ENCODE measurements at regions not wholly inside any gene's neighbourhood (a gene's known extent, or its start where the extent isn't known, plus 50 kb on each side); places are given as distances from the start of the nearest gene placed in this dataset.

- WGBS, 2 donors: 65 to 75% methylated on average over 3 of the region's 3 CpGs
- ATAC-seq (ENCODE audit: low FRiP score in 2 of 2): no peak
- Histone ChIP-seq H3K9me3 (peaks cover 0 to 4% (median 0%) of the 10 kb centered on the region in 4 donors), H3K4me1 (no peaks in the 10 kb centered on the region), H3K36me3 (no peaks in the 10 kb centered on the region), H3K27ac (no peak overlapping the region), H3K4me3 (no peak overlapping the region), H3K27me3 (no peaks in the 10 kb centered on the region)
- DNase-seq: no peak
- TF ChIP-seq EP300 (IDR thresholded peaks at IDR 0.05) (no peak), POLR2A (IDR thresholded peaks at IDR 0.05) (no peak)
- TF ChIP-seq, protein P1, sequence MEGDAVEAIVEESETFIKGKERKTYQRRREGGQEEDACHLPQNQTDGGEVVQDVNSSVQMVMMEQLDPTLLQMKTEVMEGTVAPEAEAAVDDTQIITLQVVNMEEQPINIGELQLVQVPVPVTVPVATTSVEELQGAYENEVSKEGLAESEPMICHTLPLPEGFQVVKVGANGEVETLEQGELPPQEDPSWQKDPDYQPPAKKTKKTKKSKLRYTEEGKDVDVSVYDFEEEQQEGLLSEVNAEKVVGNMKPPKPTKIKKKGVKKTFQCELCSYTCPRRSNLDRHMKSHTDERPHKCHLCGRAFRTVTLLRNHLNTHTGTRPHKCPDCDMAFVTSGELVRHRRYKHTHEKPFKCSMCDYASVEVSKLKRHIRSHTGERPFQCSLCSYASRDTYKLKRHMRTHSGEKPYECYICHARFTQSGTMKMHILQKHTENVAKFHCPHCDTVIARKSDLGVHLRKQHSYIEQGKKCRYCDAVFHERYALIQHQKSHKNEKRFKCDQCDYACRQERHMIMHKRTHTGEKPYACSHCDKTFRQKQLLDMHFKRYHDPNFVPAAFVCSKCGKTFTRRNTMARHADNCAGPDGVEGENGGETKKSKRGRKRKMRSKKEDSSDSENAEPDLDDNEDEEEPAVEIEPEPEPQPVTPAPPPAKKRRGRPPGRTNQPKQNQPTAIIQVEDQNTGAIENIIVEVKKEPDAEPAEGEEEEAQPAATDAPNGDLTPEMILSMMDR (IDR thresholded peaks at IDR 0.05): no peak
Measured at GRCh38 chr2:210818473-210818872, 262.1 kb downstream of the CPS1 start.

- H3K9me3 ChIP-seq: no peaks in the 10 kb centered on the region
- TF ChIP-seq POLR2AphosphoS5 (IDR thresholded peaks at IDR 0.05) (no peak), EP300 (IDR thresholded peaks at IDR 0.05) (no peak), POLR2A (IDR thresholded peaks at IDR 0.05) (no peak)
- TF ChIP-seq, protein P1 (IDR thresholded peaks at IDR 0.05): no peak
- no peaks in the 10 kb centered on the region for H3K27me3 ChIP-seq
- DNase-seq (no peak), ATAC-seq (ENCODE audit: low FRiP score in 2 of 2) (no peak)
- no peaks in the 10 kb centered on the region for H3K36me3 ChIP-seq
- H3K27ac ChIP-seq: no peak overlapping the region
- no peak overlapping the region for H3K4me3 ChIP-seq
- no peaks in the 10 kb centered on the region for H3K4me1 ChIP-seq
Measured at GRCh38 chr2:210833403-210833802, 277.0 kb downstream of the CPS1 start.

DNA sequence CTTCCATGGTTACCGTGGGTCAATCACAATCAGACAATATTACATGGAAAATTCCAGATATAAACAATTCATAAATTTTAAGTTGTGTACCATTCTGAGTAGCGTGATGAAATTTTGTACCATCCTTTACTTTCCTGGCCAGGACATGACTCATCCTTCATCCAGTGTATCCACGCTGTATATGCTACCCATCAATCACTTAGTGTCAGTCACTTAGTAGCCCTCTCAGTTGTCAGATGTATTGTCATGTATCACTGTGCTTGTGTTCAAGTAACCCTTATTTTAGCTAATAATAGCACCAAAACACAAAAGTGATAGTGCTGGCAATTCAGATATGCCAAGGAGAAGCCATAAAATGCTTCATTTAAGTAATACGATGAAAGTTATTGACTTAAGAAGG, 282.6 kb downstream of the CPS1 start:
- no peaks in the 10 kb centered on the region for H3K4me1 ChIP-seq
- no peaks in the 10 kb centered on the region for H3K9me3 ChIP-seq
- H3K36me3 ChIP-seq: no peaks in the 10 kb centered on the region
- no peak overlapping the region for H3K27ac ChIP-seq
- WGBS, 2 donors: 79 to 80% methylated on average over 4 of the region's 4 CpGs
- no peak for TF ChIP-seq POLR2AphosphoS5 (IDR thresholded peaks at IDR 0.05)
- TF ChIP-seq, protein P1 (IDR thresholded peaks at IDR 0.05): no peak
- no peak for TF ChIP-seq POLR2A (IDR thresholded peaks at IDR 0.05)
- no peak for TF ChIP-seq EP300 (IDR thresholded peaks at IDR 0.05)
- H3K4me3 ChIP-seq: no peak overlapping the region
- no peaks in the 10 kb centered on the region for H3K27me3 ChIP-seq
- ATAC-seq (ENCODE audit: low FRiP score in 2 of 2) (no peak), DNase-seq (no peak)

DNA sequence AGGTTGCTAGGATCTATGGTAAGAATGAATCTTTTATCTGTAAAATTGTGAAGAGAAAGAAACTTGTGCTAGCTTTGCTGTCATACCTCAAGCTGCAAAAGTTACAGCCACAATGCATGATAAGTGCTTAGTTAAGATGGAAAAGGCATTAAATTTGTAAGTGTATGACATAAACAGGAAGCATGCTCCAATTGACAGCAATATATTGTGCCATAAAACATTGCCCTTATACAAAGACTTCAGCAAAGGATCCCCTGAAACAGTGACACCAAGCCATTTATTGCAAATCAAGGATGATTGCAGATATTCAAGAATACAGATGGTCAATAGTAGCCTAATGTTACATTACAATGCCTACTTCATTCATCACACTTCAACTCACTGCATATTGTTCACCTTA, 283.1 kb downstream of the CPS1 start:
- ATAC-seq (ENCODE audit: low FRiP score in 2 of 2) (no peak), DNase-seq (no peak)
- no peaks in the 10 kb centered on the region for H3K9me3 ChIP-seq
- H3K36me3 ChIP-seq: no peaks in the 10 kb centered on the region
- no peak overlapping the region for H3K4me3 ChIP-seq
- H3K27me3 ChIP-seq: no peaks in the 10 kb centered on the region
- TF ChIP-seq EP300 (IDR thresholded peaks at IDR 0.05) (no peak), POLR2AphosphoS5 (IDR thresholded peaks at IDR 0.05) (no peak), POLR2A (IDR thresholded peaks at IDR 0.05) (no peak)
- TF ChIP-seq, protein P1 (IDR thresholded peaks at IDR 0.05): no peak
- H3K4me1 ChIP-seq: no peaks in the 10 kb centered on the region
- no peak overlapping the region for H3K27ac ChIP-seq

DNA sequence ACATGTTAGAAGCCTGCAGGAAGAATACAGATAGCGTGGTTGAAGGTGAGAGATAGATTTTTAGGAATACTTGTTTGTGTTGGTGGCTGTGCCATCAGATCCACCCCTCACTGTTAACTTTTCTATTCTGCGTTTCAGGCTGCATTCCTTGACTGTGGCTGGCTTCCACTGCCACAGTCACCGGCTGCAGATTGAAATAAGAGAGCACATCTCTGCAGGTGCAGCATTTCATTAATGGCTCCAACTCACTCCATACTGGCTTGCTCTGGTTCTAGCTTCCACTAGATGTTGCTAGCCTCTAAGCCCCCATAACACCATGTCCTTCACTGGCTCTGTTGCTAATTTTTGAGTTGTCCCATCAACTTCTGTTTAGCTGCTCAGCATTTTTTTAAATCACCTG, 286.5 kb downstream of the CPS1 start:
- no peaks in the 10 kb centered on the region for H3K36me3 ChIP-seq
- no peak overlapping the region for H3K27ac ChIP-seq
- no peak overlapping the region for H3K4me3 ChIP-seq
- H3K4me1 ChIP-seq: no peaks in the 10 kb centered on the region
- no peaks in the 10 kb centered on the region for H3K9me3 ChIP-seq
- ATAC-seq (ENCODE audit: low FRiP score in 2 of 2) (no peak), DNase-seq (no peak)
- 74 to 78% methylated on average over 3 of the region's 3 CpGs for WGBS, 2 donors
- no peak for TF ChIP-seq EP300 (IDR thresholded peaks at IDR 0.05)
- no peak for TF ChIP-seq POLR2AphosphoS5 (IDR thresholded peaks at IDR 0.05)
- TF ChIP-seq, protein P1 (IDR thresholded peaks at IDR 0.05): no peak
- no peak for TF ChIP-seq POLR2A (IDR thresholded peaks at IDR 0.05)
- no peaks in the 10 kb centered on the region for H3K27me3 ChIP-seq

Data from upper lobe of left lung (tissue), 6 donors.